NOMO-1 treated with dmso at 0.1 percent for 144 hours (cell line): ENCODE measurements at regions not wholly inside any gene's neighbourhood (a gene's known extent, or its start where the extent isn't known, plus 50 kb on each side); places are given as distances from the start of the nearest gene placed in this dataset.

ENCODE experiments used
- DNase-seq: peaks from one replicate; lab custom pipeline; 2025; ENCODE audit not compliant: unreplicated experiment; lab: John Stamatoyannopoulos, UW

DNA sequence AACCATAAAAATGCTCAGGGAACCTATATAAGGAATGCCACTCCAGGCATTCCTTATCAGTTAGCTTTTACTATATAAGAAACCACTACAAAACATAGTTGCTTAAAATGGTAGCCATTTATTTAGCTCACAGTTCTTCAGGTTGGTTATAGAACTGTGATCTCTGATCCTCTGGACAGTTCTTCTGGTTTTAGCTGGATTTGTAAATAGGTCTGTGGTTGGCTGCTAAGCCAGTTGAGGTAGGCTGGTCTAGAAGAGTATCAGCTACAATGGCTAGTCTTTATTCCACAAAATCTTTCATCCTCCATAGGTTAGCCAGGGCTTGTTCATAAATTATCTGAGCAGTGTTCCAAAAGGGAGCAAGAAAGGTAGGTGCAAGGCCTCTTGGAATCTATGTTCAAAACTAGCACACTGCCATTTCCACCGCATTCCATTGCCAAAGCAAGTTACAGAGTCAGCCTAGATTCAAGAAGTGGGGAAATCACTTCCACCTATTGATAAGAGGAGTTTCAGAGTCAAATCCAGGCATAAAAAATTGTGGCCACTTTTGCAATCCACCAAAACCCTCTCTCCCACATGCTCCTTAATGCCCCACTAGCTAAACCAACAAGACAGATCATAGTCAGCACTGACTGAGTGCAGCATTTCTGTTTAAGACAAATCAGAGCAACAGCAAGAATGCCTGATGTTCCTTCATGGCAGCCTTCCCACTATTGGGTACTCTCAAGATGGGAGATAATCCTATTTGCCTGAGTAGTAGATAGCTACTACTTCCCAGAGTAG is 146.4 kb downstream of the IRS1 start:
- no peak for DNase-seq

DNA sequence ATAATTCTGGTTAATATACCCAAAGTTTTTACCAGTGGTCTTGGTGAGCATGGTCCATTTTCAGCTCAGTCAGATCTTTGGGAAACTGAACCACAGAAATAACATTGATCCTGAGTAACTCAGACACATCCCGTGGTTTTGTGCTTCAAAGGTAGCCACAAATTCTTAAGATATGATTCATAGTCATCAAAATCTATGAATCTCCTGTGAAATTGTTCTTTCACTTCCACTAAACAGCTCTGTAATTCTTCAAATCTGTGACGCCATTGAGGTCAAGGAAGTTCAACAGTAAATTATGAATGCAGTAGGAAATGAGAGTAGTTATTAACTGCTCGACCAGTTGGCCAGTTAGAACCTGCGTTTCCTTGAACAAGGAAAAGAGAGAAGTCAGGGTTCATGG is 147.3 kb downstream of the IRS1 start:
- peak; percentile 70 for DNase-seq

DNA sequence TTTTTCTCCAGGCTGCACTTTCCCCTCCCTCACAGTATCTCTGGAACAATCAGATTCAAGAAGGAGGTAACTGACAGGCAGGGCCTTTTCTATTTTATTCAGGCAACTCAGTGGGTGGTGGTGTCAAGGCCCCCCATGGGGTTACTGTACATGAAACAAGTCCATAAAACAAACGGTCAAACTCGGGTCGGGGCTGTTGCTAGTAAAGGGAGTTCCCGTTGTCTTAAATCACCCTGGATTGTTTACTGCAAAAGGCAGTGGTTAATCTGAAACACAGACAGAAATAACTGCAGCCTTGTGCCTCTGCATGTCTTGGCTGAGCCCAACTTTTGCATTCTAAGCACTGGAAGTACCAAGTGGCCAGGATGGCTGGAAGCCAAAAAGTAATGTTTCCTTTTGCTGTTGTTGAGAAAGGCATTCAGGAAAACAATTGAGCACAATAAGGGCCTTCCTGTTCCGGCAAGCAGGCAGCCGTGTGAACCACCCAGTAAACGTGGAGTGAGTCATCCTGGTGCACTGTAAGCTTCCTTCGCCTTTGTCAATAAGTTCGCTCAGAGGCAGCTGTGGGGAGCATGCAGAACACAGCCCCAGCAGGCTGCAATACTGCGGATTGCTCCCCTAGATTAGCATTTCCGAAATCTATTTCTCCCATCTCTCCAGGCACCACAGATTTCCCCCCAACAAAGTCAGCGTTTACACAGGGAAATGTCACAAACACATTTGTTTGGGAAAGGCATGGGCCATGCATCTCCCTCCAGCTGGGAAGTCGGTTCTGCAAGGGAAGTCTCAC is 149.6 kb downstream of the IRS1 start:
- peak; percentile 80 for DNase-seq

DNA sequence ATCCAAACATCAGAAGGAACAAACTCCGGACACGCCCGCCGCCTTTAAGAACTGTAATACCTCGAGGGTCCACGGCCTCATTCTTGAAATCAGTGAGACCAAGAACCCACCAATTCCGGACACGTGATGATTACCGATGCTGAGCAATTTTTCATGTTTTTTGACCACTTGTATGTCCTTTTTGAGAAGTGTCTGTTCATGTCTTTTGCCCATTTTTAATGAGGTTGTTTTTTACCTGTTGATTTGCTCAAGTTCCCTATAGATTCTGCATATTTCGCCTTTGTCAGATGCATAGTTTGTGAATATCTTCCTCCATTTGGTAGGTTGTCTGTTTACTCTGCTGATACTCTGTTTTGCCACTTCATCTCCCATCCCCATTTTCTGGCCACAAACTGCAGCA is 150.4 kb downstream of the IRS1 start:
- DNase-seq = no peak

DNA sequence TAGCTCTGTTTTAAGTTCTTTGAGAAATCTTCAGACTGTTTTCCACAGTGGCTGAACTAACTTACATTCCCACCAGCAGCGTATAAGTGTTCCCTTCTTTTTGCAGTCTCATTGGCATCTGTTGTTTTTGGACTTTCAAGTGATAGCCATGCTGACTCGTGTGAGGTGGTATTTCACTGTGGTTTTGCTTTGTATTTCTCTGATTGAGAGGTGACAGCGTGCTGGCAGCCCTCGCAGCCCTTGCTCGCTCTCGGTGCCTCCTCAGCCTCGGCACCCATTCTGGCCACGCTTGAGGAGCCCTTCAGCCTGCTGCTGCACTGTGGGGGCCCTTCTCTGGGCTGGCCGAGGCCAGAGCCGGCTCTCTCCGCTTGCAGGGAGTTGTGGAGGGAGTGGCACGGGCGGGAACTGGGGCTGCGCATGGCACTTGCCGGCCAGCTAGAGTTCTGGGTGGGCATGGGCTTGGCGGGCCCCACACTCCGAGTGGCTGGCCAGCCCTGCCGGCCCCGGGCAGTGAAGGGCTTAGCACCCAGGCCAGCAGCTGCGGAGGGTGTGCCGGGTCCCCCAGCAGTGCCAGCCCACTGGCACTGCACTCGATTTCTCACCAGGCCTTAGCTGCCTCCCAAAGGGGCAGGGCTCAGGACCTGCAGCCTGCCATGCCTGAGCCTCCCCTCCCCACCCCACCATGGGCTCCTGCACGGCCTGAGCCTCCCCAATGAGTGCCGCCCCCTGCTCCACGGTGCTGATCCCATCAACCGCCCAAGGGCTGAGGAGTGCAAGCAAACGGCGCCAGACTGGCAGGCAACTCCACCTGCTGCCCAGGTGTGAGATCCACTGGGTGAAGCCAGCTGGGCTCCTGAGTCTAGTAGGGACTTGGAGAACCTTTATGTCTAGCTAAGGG is 151.8 kb downstream of the IRS1 start:
- DNase-seq = no peak

DNA sequence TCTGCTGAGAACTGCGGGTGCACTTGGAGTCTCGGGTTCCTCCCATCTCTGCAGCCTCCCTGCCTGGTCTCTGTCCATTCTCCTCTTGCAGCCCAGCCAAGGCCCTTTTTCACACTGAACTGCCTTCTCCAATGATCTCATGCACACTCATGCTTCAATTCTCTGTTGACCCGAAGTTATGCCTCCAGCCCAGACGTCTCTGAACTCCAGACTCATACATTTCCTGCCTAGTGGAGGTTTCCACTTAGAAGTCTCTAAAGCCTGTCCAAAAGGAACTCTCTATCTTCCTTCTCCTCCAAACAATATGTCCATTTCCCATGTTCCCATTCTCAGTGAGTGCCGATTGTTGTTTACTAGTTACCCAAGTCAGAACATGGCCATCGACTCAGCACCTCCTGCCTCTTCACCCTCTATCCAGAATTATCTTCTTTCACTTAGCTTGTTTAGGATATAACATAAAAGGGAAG is 155.2 kb downstream of the IRS1 start:
- no peak for DNase-seq

DNA sequence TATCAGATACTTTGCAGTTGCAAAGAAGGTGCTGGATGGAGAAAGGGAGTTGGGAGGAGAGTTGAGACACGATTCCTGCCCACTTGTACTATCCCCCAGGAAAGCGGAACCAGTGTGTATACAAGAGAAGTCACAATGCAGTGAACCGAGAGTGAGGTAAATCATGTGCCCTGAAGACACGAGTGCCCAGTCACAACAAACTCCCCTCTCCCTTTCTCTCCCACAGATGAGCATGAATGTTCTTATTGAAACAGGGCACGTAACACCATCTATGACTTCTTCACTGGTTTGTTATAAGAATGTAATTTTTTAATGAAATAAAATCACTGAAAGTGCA is 155.7 kb downstream of the IRS1 start:
- DNase-seq = no peak

DNA sequence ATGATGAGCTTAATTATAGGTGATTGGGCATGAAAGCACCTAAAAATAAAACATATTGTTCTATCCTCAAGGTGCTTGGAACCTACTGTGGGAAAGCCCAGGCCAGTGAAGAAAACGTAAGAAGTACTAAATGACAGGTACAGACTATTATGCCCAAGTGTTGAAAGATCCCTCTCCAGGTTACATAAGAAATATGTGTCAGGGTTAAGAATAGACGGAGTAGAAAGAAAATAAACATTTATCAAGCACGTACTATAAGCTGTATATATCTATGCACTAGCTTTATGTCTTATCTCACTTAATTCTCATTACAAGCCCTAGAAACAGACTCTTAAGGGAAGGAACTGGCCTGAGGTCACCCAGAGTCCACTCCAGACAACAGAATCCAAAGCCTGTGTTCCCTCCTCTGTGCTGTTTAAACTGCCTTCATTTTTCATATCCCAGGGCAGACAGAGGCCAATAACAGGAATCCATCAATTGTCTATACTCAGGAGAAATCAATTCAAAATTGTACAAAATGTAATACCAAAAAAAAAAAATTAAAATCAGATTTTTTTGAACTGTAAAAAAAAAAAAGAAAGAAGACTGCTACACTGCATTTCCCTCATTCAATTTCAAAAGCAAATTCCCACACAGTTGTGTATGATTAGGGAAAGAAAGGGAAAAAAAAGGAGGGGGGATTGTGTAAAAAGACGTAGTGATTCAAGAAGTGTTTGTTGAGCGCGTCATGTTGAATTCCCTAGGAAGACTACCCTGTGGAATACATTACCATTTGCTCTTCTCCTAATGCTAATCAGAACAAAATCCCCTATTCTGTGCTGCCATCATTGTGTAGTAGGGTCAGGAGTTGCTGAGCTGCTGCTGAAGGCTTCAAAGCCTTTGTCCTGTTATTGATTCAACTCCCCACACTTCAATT is 156.3 kb downstream of the IRS1 start:
- DNase-seq = no peak

DNA sequence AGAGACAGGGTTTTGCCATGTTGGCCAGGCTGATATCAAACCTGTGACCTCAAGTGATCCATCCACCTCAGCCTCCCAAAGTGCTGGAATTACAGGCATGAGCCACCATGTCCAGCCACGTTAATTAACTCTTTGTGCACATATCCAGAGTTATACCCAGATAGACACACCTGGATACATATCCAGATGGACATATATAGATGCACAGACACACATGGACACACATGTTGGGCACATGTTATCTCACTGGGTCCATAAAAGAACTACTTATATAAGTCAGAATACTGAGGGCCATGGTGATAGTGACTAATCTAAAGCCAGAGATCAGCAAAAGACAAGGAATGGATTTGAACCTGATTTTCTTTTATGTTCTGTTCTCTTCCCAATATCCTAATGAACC is 158.6 kb downstream of the IRS1 start:
- no peak for DNase-seq

DNA sequence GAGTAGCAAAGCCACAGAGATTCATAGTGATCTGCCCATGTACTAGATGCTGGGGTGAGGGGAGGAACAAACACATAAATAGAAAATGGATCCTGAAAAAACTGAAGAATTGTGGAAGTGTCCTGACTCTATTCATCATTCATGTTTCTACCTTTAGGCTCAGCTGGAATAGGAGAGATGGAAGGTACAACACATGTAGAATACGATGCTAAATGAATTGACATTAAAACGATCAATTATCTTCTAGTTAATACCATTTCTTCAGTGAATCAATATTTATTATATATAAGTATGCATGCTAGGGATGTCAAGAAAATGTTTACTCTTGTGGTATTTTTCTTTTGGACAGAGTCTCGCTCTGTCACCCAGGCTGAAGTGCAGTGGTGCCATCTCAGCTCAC is 159.1 kb downstream of the IRS1 start:
- no peak for DNase-seq

DNA sequence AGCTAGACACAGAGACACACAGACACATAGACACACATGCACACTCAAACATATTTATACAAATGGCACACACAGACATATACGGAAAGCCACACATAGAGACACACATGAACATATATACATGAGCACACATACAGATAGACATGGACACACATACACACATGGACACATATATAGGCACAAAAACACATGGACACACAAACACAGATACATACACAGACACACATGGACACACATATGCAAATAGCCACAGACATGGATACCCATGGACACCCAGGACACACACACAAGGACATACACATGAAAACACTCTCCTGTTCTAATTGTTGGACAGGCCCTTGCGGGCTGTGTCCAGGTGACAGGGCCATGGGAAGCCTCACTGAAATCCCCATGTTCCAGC is 160.1 kb downstream of the IRS1 start:
- DNase-seq = no peak

DNA sequence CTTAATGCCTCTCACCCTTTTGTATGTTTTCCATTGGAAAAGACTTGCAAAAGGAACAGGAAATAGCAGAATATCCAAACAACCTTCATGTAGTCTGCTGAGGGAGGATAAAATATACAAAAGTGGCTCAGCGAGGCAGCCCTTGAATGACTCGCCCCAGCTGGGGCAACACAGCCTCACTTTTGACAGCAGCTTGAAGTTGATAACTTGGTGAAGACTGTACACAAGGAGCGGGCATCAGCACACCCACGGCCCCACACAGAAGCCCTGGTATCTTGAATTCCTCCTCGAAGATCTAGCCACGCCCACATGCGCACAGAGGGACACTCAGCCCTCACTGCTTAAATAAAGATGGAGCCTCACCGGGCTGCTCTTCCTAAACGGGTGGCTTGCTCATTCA is 161.0 kb downstream of the IRS1 start:
- DNase-seq = no peak

DNA sequence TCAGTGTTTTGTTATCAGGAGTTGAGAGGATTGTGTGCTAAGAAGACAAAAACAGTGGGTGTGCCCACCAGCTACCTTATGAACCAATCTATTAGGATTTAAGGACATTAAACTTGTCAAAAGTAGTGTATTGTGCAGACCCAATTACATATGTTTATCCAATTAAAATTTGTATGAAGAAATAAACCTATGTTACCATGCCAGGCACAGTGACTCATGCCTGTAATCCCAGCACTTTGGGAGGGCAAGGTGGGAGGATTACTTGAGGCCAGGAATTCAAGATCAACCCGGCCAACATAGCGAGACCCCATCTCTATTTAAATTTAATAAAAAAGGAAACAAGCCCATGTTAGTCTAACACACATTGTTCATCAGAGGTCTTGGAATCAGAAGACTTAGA is 162.2 kb downstream of the IRS1 start:
- no peak for DNase-seq

DNA sequence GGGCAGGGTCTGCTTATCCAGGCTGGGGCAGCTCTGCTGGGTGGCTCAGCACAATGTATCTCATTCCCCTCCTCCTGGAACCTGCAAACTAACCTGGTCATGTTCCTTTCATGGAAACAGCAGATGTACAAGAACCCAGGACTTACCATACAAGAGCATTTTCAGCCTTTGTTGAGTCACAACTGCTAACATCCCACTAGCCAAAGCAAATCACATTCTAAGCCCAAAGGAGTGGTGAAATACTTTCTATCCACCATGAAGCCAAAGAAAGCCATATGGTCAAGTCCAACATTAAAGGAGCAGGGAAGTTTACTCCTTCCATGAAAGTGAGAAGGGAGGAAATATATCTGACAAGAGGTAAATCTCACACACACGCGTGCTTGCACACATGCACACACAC is 163.0 kb downstream of the IRS1 start:
- DNase-seq = no peak

DNA sequence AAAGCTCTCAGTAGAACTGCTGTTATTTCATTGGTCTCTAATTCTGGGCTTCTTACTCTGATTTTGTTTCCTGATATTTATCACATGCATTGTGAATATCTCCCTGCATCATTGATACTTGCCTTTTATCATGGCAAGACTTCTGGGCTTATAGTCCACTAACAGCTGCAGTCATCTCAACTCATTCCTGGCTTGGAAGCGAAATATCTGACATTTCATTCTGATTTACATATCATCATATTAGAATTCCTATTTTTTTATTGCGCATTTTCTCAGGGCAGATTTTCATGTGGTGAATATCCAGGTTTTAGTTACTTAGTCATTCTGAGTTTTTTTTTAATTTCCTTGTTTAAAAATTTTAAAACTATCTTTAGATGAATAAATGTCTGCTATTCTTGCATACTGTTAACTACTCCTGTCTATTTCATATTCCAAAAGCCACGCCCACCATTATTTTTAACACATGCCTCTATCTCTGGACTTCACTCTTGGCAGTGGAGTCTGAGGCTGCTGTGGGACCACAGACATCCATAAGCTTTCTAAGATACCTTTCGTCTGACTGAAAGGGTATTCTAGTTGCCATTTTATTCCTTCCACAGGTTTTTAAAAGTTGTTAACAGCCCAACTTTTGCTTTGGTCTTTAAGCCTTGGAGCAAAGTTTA is 164.5 kb downstream of the IRS1 start:
- DNase-seq = no peak

DNA sequence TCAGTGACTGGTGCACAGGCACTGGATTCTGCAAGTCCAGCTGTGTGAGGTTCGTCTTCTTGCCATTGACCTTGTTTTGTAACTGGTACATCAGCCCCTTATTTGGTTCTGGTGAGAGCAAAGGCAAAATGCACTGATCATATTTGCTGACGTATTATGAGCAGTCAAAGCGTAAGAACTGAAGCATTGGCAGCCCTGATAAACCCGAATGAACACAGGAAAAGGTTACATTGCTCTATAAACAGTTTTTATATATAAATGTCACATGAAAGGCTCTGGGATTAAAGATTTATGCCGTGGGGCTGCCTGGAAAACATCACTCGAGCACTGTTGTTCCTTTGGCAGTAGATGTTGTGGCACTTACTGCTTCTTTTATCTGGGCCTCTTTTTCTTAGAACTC is 167.9 kb downstream of the IRS1 start:
- no peak for DNase-seq

DNA sequence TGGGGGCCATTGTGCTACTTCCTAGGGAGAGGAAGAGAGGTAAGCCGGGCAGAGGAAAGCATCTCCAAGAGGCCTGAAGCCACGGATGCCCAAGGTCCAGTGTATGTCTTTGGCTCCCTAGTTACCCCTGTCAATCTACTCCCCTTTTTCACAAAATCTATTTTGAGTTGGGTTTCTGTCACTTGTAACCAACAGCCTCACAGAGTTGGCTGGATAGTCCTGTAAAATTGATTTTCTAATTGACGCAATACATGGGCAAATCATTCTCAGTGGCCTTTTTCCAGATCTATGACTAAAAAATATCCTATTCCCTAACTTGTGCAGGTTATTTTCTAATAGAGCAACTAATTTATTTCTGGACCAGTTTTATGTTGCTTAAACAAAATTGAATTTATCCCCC is 168.4 kb downstream of the IRS1 start:
- no peak for DNase-seq

DNA sequence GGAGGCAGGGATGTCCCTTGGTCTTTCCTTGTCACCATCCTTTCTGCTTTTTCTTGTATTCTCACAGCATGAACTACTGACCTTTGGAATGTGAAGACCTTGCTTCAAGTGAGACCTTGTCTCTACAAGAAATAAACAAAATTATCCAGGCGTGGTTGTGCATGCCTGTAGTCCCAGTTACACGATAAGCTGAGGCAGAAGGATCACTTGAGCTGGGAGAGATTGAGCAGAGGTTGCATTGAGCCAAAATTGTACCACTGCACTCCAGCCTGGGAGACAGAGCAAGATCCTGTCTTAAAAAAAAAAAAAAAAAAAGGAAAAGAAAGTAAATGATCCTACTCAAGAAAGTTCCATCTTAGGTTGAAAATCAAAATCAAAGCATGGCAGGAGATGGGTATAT is 173.7 kb downstream of the IRS1 start:
- DNase-seq = no peak

DNA sequence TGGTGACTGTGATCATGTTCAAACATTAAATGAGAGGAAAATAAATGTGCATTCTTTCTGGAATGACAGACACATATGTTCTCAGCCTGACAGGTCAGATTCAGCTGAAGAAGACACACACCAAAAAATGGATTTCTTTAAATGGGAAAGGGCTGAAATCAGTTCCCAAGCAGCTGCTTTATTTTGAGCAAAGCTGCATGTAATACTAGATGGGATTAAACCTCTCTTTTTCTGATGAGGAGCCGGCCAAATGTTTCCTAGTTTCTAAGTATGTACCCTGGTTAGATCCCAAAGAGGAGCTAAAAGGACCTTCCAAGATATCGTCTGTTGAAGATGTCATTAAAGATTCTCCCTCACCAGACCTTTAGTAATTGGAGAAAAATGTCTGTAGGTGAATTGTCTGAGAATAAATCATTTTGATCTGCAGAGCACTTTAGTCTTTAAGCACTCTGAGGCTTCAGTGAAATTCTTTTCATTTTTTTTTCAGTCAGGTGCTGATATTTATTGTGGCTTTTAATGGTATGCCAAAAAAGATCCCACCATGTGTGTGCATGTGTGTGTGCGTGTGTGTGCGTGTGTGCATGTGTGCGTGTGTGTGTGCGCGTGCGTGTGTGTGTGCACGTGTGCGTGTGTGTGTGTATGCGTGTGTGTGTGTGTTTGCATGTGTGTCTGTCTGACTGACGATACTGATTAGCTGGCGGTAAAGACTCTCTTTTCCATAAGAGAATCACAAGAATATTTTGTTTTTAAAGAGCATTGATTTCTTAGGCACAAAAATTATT is 175.8 kb downstream of the IRS1 start:
- no peak for DNase-seq
